K562 (cell line): ENCODE measurements at regions not wholly inside any gene's neighbourhood (a gene's known extent, or its start where the extent isn't known, plus 50 kb on each side); places are given as distances from the start of the nearest gene placed in this dataset.

Experiments
- ATAC-seq: fragments of 200-7000 bp; cut with Tn5 transposase; 3 replicates; pipeline ENCODE4 v1.9.1; 2020; ENCODE audit warnings: moderate library complexity
- BruUV-seq: library from RNA; stranded (reverse); fragments of 400-500 nt; replicated peaks from 2 replicates; lab custom pipeline; 2021; lab: Mats Ljungman, UMichigan
- CTCF ChIA-PET: fragments of 300-600 bp; formaldehyde crosslinking; extraction: SDS; loops from one replicate; lab custom pipeline; 2021; ENCODE audit warnings: low intra/inter-chr PET ratio; lab: Yijun Ruan, JAX
- POLR2A ChIA-PET: fragments of 300-600, 350-650 bp; sonication (Branson Sonifier 250); formaldehyde crosslinking; extraction: SDS; loops from one replicate; lab custom pipeline; 2021; ENCODE audit warnings: antibody characterized with exemption, inconsistent platforms; lab: Yijun Ruan, JAX
- DNase-seq, 4 experiments: peaks; one replicate each; pipeline versions ENCODE4 v3.0.0 to v3.0.0-alpha.2; 2011 to 2018; ENCODE audit warnings: low spot score in 3 of 4, mixed read lengths in 3 of 4; ENCODE audit errors: extremely low read depth in 1 of 4
- FAIRE-seq: peaks from 2 replicates; lab custom pipeline; 2011; peaks lifted over from hg19 to GRCh38; lab: Jason Lieb, UNC
- H2AFZ ChIP-seq: 2 replicates; pipeline ENCODE4 v1.6.0; 2011; ENCODE audit warnings: low read depth, low read length, control low read depth, inconsistent platforms
- H3K27ac ChIP-seq: fragments of 200-600 bp; 3 replicates; pipeline ENCODE4 v1.8.0; 2011; ENCODE audit warnings: low read depth, mild to moderate bottlenecking, control low read depth, inconsistent platforms, low read length, moderate library complexity, mixed read lengths; ENCODE audit errors: extremely low read depth
- H3K27me3 ChIP-seq, 2 experiments: fragments of 300-600 bp in 1 of 2; 2 replicates in 1 of 2; 3 replicates in 1 of 2; pipeline versions ENCODE4 v1.6.0 to v1.8.0; 2011; ENCODE audit warnings: inconsistent platforms in 2 of 2, low read length in 2 of 2, mild to moderate bottlenecking in 1 of 2, mixed read lengths in 1 of 2, moderate library complexity in 1 of 2; ENCODE audit not compliant: control insufficient read depth in 2 of 2, insufficient read depth in 2 of 2
- H3K36me3 ChIP-seq: fragments of 300-600 bp; 3 replicates; pipeline ENCODE4 v1.8.0; 2011; ENCODE audit warnings: mild to moderate bottlenecking, low read length, inconsistent platforms; ENCODE audit not compliant: control insufficient read depth, insufficient read depth
- H3K4me1 ChIP-seq, 2 experiments: fragments of 200-600 bp in 1 of 2; replicated peaks in 1 of 2; 2 replicates in 1 of 2; 3 replicates in 1 of 2; pipeline versions ENCODE4 v1.5.1 to v1.8.0; 2011; ENCODE audit warnings: inconsistent platforms in 2 of 2, low read length in 2 of 2, mild to moderate bottlenecking in 1 of 2, mixed read lengths in 1 of 2, moderate library complexity in 1 of 2; ENCODE audit not compliant: control insufficient read depth in 2 of 2, insufficient read depth in 2 of 2
- H3K4me2 ChIP-seq: 2 replicates; pipeline ENCODE4 v1.6.1; 2011; ENCODE audit warnings: low read length, control low read depth, inconsistent platforms, mixed read lengths; ENCODE audit not compliant: insufficient read depth
- H3K4me3 ChIP-seq: fragments of 200-600 bp; sonication (generic), shearing (Covaris generic); 2 replicates; pipeline ENCODE4 v1.5.1; 2016; ENCODE audit warnings: control low read depth, inconsistent platforms
- H3K79me2 ChIP-seq: fragments of 200-600 bp; 3 replicates; pipeline ENCODE4 v1.8.0; 2011; ENCODE audit warnings: low read length, inconsistent platforms; ENCODE audit not compliant: control insufficient read depth, insufficient read depth
- H3K9ac ChIP-seq, 2 experiments: 2 replicates each; pipeline versions ENCODE4 v1.6.0 to v1.6.1; 2011; ENCODE audit warnings: low read depth in 2 of 2, low read length in 2 of 2, control low read depth in 1 of 2, inconsistent platforms in 1 of 2, mild to moderate bottlenecking in 1 of 2, mixed read lengths in 1 of 2; ENCODE audit not compliant: insufficient read depth in 1 of 2
- H3K9me1 ChIP-seq: one replicate; pipeline ENCODE4 v1.6.0; 2011; ENCODE audit warnings: inconsistent platforms, mild to moderate bottlenecking, low read length, moderate library complexity; ENCODE audit not compliant: control insufficient read depth, insufficient read depth
- H3K9me3 ChIP-seq: replicated peaks from 2 replicates; pipeline ENCODE4 v1.5.1; 2011; ENCODE audit warnings: low read depth, low read length, inconsistent platforms; ENCODE audit not compliant: control insufficient read depth, insufficient read depth
- H4K20me1 ChIP-seq: replicated peaks from 2 replicates; pipeline ENCODE4 v1.6.1; 2011; ENCODE audit warnings: low read length, inconsistent platforms, mixed read lengths; ENCODE audit not compliant: control insufficient read depth, insufficient read depth
- HDAC2 ChIP-seq: fragments of 450-650 bp; IDR thresholded peaks from 2 replicates; pipeline ENCODE4 v1.6.1; 2016; ENCODE audit warnings: mild to moderate bottlenecking
- KLF6 ChIP-seq: fragments of 250-450 bp; sonication (Bioruptor Pico); IDR thresholded peaks from 2 replicates; pipeline ENCODE4 v1.4.0; 2020; ENCODE audit warnings: mild to moderate bottlenecking, moderate library complexity, borderline replicate concordance
- NCOA1 ChIP-seq: fragments of 450-650 bp; IDR thresholded peaks from 2 replicates; pipeline ENCODE4 v1.6.1; 2016; ENCODE audit warnings: low read depth
- ZNF121 ChIP-seq: sonication (generic); formaldehyde crosslinking; conservative IDR thresholded peaks from 2 replicates; pipeline ENCODE4 v1.8.0; 2022; ENCODE audit warnings: missing genetic modification reagents
- ZNF175 ChIP-seq: fragments of 200-800 bp; sonication (Bioruptor generic); IDR thresholded peaks from 2 replicates; pipeline ENCODE4 v1.6.1; 2016; ENCODE audit warnings: low read depth, mild to moderate bottlenecking, missing genetic modification characterization, missing compliant biosample characterization
- ZNF217 ChIP-seq: sonication (generic); formaldehyde crosslinking; IDR thresholded peaks from 2 replicates; pipeline ENCODE4 v1.8.0; 2022; ENCODE audit warnings: mild to moderate bottlenecking, missing genetic modification reagents
- ZNF551 ChIP-seq: fragments of 250-450 bp; sonication (Bioruptor Pico); IDR thresholded peaks from 2 replicates; pipeline ENCODE4 v1.5.0; 2021; ENCODE audit warnings: mild to moderate bottlenecking, moderate library complexity
- ZNF589 ChIP-seq: fragments of 200-800 bp; sonication (Bioruptor generic); IDR thresholded peaks from 2 replicates; pipeline ENCODE4 v1.6.1; 2016; ENCODE audit warnings: low read depth, missing genetic modification characterization, missing compliant biosample characterization
- ZNF699 ChIP-seq: fragments of 250-450 bp; sonication (Bioruptor Pico); IDR thresholded peaks from 2 replicates; pipeline ENCODE4 v1.8.0; 2021; ENCODE audit warnings: mild to moderate bottlenecking, moderate library complexity; ENCODE audit not compliant: insufficient replicate concordance
- whole genome bisulfite sequencing: fragments of 100-300 bp; shearing (Covaris generic); methylation state at CpG from one replicate; pipeline ENCODE4 v1.1.6; 2016; ENCODE audit warnings: low coverage, mixed read lengths; ENCODE audit not compliant: insufficient coverage; ENCODE audit errors: missing lambda C conversion rate; 5-methylcytosine and 5-hydroxymethylcytosine counted together
- in situ Hi-C: fragments of 300-500 bp; cut with MboI; formaldehyde crosslinking; loops from 4 replicates; pipeline ENCODE4 v1.15.0; 2018; ENCODE audit warnings: inconsistent platforms, mixed read lengths
- intact Hi-C: fragments of 100-400 bp; cut with micrococcal nuclease; formaldehyde crosslinking; loops from 2 replicates; pipeline ENCODE4 v1.14.2; 2022
- TF ChIP-seq, protein P1 (sequence below): fragments of 250-450 bp; sonication (Bioruptor Pico); IDR thresholded peaks from 2 replicates; pipeline ENCODE4 v1.8.0; 2021; ENCODE audit warnings: borderline replicate concordance, mild to moderate bottlenecking, moderate library complexity; ENCODE audit not compliant: poor library complexity, severe bottlenecking

DNA sequence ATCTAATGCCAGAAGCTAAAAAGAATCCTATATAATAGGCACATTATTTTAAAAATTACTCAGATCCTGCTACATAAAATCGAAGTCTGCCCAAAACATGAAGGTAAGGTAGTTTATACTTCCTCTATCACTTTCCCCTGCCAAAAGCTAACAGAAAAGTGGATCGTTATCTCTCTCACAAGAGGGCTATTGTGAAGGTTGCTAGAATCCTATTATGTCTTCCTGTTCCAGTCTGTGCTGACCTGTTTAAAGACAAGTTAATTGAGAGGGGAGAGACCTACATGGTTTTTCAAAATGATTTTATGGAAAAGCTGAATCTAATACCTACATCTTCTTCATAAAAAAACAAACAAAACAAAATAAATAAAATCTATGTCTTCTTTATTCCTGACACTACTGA lies 1410.9 kb upstream of the CDH8 start:
- no peaks in the 10 kb centered on the region for H3K9me1 ChIP-seq
- no peak overlapping the region for H3K4me2 ChIP-seq
- in situ Hi-C loops (no loop called here), intact Hi-C loops (no loop called here)
- no peak overlapping the region for H2AFZ ChIP-seq
- CTCF ChIA-PET = no interaction called here
- 0% methylated on average over 2 of the region's 2 CpGs for WGBS
- TF ChIP-seq ZNF699 (no peak), HDAC2 (no peak), ZNF175 (CRISPR knock-in tag) (no peak), KLF6 (CRISPR knock-in tag) (no peak), ZNF589 (no peak)
- TF ChIP-seq, all 486 proteins: peak for 0
- no peaks in the 10 kb centered on the region for H4K20me1 ChIP-seq
- FAIRE-seq (no peak), DNase-seq (no peak), ATAC-seq (no peak)
- POLR2A ChIA-PET = no interaction called here
- no peaks in the 10 kb centered on the region for H3K27me3 ChIP-seq
- no peaks in the 10 kb centered on the region for H3K36me3 ChIP-seq
- BruUV-seq = no TSS peak
- H3K9ac ChIP-seq = no peak overlapping the region
- no peaks in the 10 kb centered on the region for H3K4me1 ChIP-seq
- no peak overlapping the region for H3K27ac ChIP-seq
- H3K9me3 ChIP-seq = peaks cover 2% of the 10 kb centered on the region; the same call in 1 of the 2 replicates
- no peaks in the 10 kb centered on the region for H3K79me2 ChIP-seq
- no peak overlapping the region for H3K4me3 ChIP-seq

DNA sequence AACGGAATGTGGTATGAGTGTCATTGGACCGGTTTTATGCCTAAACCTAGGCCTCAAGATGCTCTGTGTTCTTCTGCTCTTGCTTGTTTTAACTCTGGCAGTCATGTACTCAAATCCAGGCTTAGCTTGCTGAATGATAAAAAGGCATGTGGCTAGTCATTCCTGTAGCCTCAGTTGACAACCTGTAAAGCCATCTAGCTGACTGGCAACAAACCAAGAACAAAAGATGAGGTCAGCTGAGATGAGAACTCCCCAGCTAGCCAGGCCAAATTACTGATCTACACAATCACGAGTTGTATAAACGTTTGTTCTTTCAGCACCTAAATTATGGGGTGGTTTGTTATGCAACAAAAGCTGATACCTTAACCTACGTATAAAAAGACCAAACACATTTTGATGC lies 1406.0 kb upstream of the CDH8 start:
- Histone ChIP-seq H3K4me2 (no peak overlapping the region), H3K9me1 (no peaks in the 10 kb centered on the region), H3K36me3 (no peaks in the 10 kb centered on the region), H3K79me2 (no peaks in the 10 kb centered on the region), H2AFZ (no peak overlapping the region), H3K27ac (no peak overlapping the region), H3K4me3 (no peak overlapping the region), H3K9me3 (no peaks in the 10 kb centered on the region), H3K27me3 (no peaks in the 10 kb centered on the region), H3K9ac (no peak overlapping the region), H3K4me1 (no peaks in the 10 kb centered on the region), H4K20me1 (no peaks in the 10 kb centered on the region)
- FAIRE-seq (no peak), DNase-seq (no peak), ATAC-seq (no peak)
- TF ChIP-seq ZNF551 (no peak), NCOA1 (no peak), ZNF121 (no peak), ZNF217 (CRISPR knock-in tag) (no peak)
- TF ChIP-seq, protein P1, sequence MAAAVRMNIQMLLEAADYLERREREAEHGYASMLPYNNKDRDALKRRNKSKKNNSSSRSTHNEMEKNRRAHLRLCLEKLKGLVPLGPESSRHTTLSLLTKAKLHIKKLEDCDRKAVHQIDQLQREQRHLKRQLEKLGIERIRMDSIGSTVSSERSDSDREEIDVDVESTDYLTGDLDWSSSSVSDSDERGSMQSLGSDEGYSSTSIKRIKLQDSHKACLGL (CRISPR knock-in tag) = no peak
- in situ Hi-C loops (no loop called here), intact Hi-C loops (no loop called here)
- POLR2A ChIA-PET = no interaction called here
- BruUV-seq = no TSS peak
- WGBS = 0% methylated on average over 5 of the region's 5 CpGs
- CTCF ChIA-PET = no interaction called here
